ENCODE measurements at regions not wholly inside any gene's neighbourhood (a gene's known extent, or its start where the extent isn't known, plus 50 kb on each side); places are given as distances from the start of the nearest gene placed in this dataset.

- POLR2A ChIA-PET (ENCODE audit: partially characterized antibody) = no interaction called here
- CTCF ChIA-PET (ENCODE audit: partially characterized antibody) = no interaction called here
Observed at GRCh38 chrX:81708487-81708886, 506.6 kb downstream of the SH3BGRL start.

More at GRCh38 chrX:81708487-81708886, 506.6 kb downstream of the SH3BGRL start:
- Histone ChIP-seq H3K14ac (ENCODE audit: insufficient read length) (no peak overlapping the region), H3K4me3 (ENCODE audit: extremely low read depth in 1 of 4, insufficient read depth in 2 of 4, low read depth in 3 of 4, low read length in 4 of 4) (no peak overlapping the region), H2AK5ac (ENCODE audit: low read depth, low read length) (no peak overlapping the region), H4K91ac (replicated peaks; ENCODE audit: insufficient read length, low read length) (no peak overlapping the region), H3K79me2 (ENCODE audit: control insufficient read depth in 1 of 2, insufficient read depth in 2 of 2, low read length in 2 of 2) (no peaks in the 10 kb centered on the region), H3K4me2 (ENCODE audit: insufficient read depth in 1 of 2, low read depth in 2 of 2, low read length in 2 of 2) (no peak overlapping the region), H3K36me3 (ENCODE audit: control insufficient read depth in 2 of 4, insufficient read depth in 4 of 4, low read length in 3 of 4) (no peaks in the 10 kb centered on the region), H2BK20ac (ENCODE audit: low read length) (no peak overlapping the region), H4K5ac (ENCODE audit: insufficient read length, low read depth, low read length) (no peak overlapping the region), H2BK15ac (ENCODE audit: low read length) (no peak overlapping the region), H3K79me1 (ENCODE audit: low read depth, low read length) (no peaks in the 10 kb centered on the region), H3K9ac (replicated peaks in 1 of 4; ENCODE audit: extremely low read depth in 1 of 4, low read depth in 3 of 4, low read length in 3 of 4) (no peak overlapping the region), H3K4ac (replicated peaks; ENCODE audit: insufficient read length, low read depth, low read length) (no peak overlapping the region), H3K23me2 (ENCODE audit: low read depth, low read length) (no peaks in the 10 kb centered on the region), H3K23ac (ENCODE audit: insufficient read length) (no peak overlapping the region), H3K4me1 (replicated peaks in 1 of 4; ENCODE audit: control insufficient read depth in 3 of 4, insufficient read depth in 4 of 4, low read length in 3 of 4) (no peaks in the 10 kb centered on the region), H4K8ac (ENCODE audit: extremely low read depth, insufficient read depth, low read length) (no peak overlapping the region), H2BK120ac (replicated peaks; ENCODE audit: low read depth, low read length) (no peak overlapping the region), H3K27me3 (replicated peaks in 1 of 4; ENCODE audit: control insufficient read depth in 3 of 4, extremely low read depth in 1 of 4, insufficient read depth in 3 of 4, low read length in 3 of 4) (no peaks in the 10 kb centered on the region), H3K56ac (replicated peaks; ENCODE audit: insufficient read length, low read depth, low read length) (no peak overlapping the region), H4K20me1 (replicated peaks in 1 of 2; ENCODE audit: control insufficient read depth in 1 of 2, insufficient read depth in 2 of 2, low read length in 2 of 2) (no peaks in the 10 kb centered on the region), H3K18ac (ENCODE audit: extremely low read depth, low read length) (no peak overlapping the region), H2BK12ac (ENCODE audit: low read depth, low read length) (no peak overlapping the region), H2AFZ (ENCODE audit: low read length) (no peak overlapping the region), H3K27ac (ENCODE audit: low read depth, low read length) (no peak overlapping the region), H2BK5ac (ENCODE audit: low read depth, low read length) (no peak overlapping the region), H3K9me3 (ENCODE audit: insufficient read depth in 2 of 2, low read depth in 1 of 2, low read length in 1 of 2) (no peaks in the 10 kb centered on the region; a peak in 1 of 4 replicates)
- 83% methylated on average over 3 of the region's 3 CpGs; no CpG with 5 or more reads in 1 of the 2 experiments for WGBS, 2 experiments (ENCODE audit: extremely low coverage in 1 of 2, insufficient coverage in 1 of 2, insufficient read length in 1 of 2, insufficient replicate concordance in 2 of 2, low coverage in 1 of 2, low lambda C conversion rate in 2 of 2, missing lambda C conversion rate in 1 of 2)
- TF ChIP-seq KDM1A (IDR thresholded peaks at IDR 0.05; ENCODE audit: borderline replicate concordance, low read length) = no peak
- no peak for TF ChIP-seq TAF1 (IDR thresholded peaks at IDR 0.05; ENCODE audit: low read depth, low read length)
- TF ChIP-seq SAP30 (IDR thresholded peaks at IDR 0.05; ENCODE audit: insufficient read depth, insufficient replicate concordance, low read length) = no peak
- TF ChIP-seq GABPA (IDR thresholded peaks at IDR 0.05; ENCODE audit: borderline replicate concordance, insufficient read depth, low read length) = no peak
- TF ChIP-seq EGR1 (IDR thresholded peaks at IDR 0.05; ENCODE audit: borderline replicate concordance, low read depth, low read length) = no peak
- TF ChIP-seq TBP (IDR thresholded peaks at IDR 0.05; ENCODE audit: low read depth, low read length) = no peak
- TF ChIP-seq TEAD4 (IDR thresholded peaks at IDR 0.05; ENCODE audit: low read depth, low read length) = no peak
- no peak for TF ChIP-seq MAX (IDR thresholded peaks at IDR 0.05)
- no peak for TF ChIP-seq SIX5 (IDR thresholded peaks at IDR 0.05; ENCODE audit: low read depth, low read length)
- no peak for TF ChIP-seq SP1 (IDR thresholded peaks at IDR 0.05; ENCODE audit: low read depth, low read length)
- TF ChIP-seq BCL11A (IDR thresholded peaks at IDR 0.05; ENCODE audit: low read depth in 2 of 2, low read length in 2 of 2) = no peak
- TF ChIP-seq RNF2 (IDR thresholded peaks at IDR 0.05; ENCODE audit: borderline replicate concordance, low read depth, low read length, missing control alignments, poor library complexity, severe bottlenecking) = no peak
- no peak for TF ChIP-seq CEBPB (IDR thresholded peaks at IDR 0.05; ENCODE audit: low read depth, low read length)
- no peak for TF ChIP-seq CHD1 (IDR thresholded peaks at IDR 0.05; ENCODE audit: low read depth, low read length)
- TF ChIP-seq FOSL1 (IDR thresholded peaks at IDR 0.05; ENCODE audit: insufficient read depth, low read depth, low read length) = no peak
- TF ChIP-seq RBBP5 (IDR thresholded peaks at IDR 0.05; ENCODE audit: borderline replicate concordance, low read depth, low read length) = no peak
- no peak for DNase-seq (ENCODE audit: low read depth in 1 of 2, low spot score in 2 of 2)
- FAIRE-seq = no peak

All from H1 (cell line).